Brain microvascular endothelial cell (primary cell): ENCODE measurements at regions not wholly inside any gene's neighbourhood (a gene's known extent, or its start where the extent isn't known, plus 50 kb on each side); places are given as distances from the start of the nearest gene placed in this dataset.
"Not testable (repeated sequence)": the region's sequence is repeated elsewhere in the genome, so short reads cannot be mapped to it uniquely, and the experiment has no call there.

Experiments used
- DNase-seq: peaks from one replicate; pipeline ENCODE4 v3.0.0-alpha.2; 2020
- H3K27ac ChIP-seq: fragments of 250-450 bp; sonication (Bioruptor Pico); 2 replicates; pipeline ENCODE4 v1.5.1; 2020; ENCODE audit warnings: mild to moderate bottlenecking, moderate library complexity
- H3K27me3 ChIP-seq: fragments of 250-450 bp; sonication (Bioruptor Pico); replicated peaks from 2 replicates; pipeline ENCODE4 v1.5.1; 2020; ENCODE audit warnings: mild to moderate bottlenecking
- H3K36me3 ChIP-seq: fragments of 250-450 bp; sonication (Bioruptor Pico); replicated peaks from 2 replicates; pipeline ENCODE4 v1.5.1; 2020; ENCODE audit warnings: mild to moderate bottlenecking
- H3K4me3 ChIP-seq: 2 replicates; pipeline ENCODE4 v1.5.1; 2011; ENCODE audit warnings: low read depth, mild to moderate bottlenecking, control low read depth, low read length, moderate library complexity
- in situ Hi-C: cut with HindIII; loops from 2 replicates; pipeline ENCODE4 v1.10.0; 2017; ENCODE audit warnings: low sequenced_read_pairs, low pct_ligation_motif_present
- TF ChIP-seq, protein P1 (sequence below): IDR thresholded peaks from 2 replicates; pipeline ENCODE4 v1.5.1; 2011; ENCODE audit warnings: low read depth, mild to moderate bottlenecking, moderate library complexity, low read length, control low read depth, inconsistent platforms; ENCODE audit errors: missing control alignments

DNA sequence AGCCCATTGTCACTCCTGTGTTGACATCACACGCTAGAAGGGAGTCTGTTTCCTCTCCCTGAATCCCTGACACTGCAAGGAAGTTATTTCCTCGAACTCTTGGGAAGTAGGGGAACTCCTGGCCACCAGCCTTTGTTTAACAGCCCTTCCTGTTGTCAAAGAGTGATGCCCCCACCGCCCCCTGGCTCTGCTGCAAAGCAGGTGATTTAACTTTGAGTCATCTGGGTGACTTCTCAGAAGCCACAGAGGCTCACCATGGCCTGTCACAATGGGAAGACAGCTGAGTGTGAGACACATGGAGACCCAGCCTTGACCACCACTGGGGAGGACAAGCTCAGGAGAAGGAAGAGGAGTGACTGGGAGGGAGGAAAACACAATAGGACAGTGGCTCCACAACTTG, 182.8 kb downstream of the PSMG1 start:
- no peak for DNase-seq
- Histone ChIP-seq H3K4me3 (no peak overlapping the region), H3K27ac (no peak overlapping the region), H3K27me3 (no peaks in the 10 kb centered on the region), H3K36me3 (no peaks in the 10 kb centered on the region)
- in situ Hi-C loops = no loop called here
- TF ChIP-seq, protein P1, sequence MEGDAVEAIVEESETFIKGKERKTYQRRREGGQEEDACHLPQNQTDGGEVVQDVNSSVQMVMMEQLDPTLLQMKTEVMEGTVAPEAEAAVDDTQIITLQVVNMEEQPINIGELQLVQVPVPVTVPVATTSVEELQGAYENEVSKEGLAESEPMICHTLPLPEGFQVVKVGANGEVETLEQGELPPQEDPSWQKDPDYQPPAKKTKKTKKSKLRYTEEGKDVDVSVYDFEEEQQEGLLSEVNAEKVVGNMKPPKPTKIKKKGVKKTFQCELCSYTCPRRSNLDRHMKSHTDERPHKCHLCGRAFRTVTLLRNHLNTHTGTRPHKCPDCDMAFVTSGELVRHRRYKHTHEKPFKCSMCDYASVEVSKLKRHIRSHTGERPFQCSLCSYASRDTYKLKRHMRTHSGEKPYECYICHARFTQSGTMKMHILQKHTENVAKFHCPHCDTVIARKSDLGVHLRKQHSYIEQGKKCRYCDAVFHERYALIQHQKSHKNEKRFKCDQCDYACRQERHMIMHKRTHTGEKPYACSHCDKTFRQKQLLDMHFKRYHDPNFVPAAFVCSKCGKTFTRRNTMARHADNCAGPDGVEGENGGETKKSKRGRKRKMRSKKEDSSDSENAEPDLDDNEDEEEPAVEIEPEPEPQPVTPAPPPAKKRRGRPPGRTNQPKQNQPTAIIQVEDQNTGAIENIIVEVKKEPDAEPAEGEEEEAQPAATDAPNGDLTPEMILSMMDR = no peak

DNA sequence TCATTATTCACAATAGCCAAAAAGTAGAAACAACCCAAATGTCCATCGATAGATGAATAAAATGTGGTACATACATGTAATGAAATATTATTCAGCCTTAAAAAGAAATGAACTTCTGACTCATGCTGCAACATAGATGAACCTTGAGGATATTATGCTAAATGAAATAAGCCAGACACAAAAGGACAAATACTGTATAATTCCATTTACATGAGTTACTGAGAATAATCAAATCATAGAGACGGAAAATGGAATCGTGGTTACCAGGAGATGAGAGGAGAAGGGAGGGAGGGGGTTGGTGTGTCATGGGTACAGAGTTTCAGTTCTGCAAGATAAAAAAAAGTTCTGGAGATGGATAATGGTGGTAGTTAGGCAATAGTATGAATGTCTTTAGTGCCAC, 184.1 kb downstream of the PSMG1 start:
- TF ChIP-seq, protein P1 = no peak
- Histone ChIP-seq H3K4me3 (no peak overlapping the region), H3K27me3 (no peaks in the 10 kb centered on the region), H3K36me3 (no peaks in the 10 kb centered on the region), H3K27ac (no peak overlapping the region)
- no peak for DNase-seq
- in situ Hi-C loops = no loop called here

GRCh38 chr21:38998281-38998680, 185.0 kb downstream of the PSMG1 start:
- H3K4me3 ChIP-seq, H3K36me3 ChIP-seq, DNase-seq, in situ Hi-C loops, H3K27ac ChIP-seq, H3K27me3 ChIP-seq: not testable (repeated sequence)

DNA sequence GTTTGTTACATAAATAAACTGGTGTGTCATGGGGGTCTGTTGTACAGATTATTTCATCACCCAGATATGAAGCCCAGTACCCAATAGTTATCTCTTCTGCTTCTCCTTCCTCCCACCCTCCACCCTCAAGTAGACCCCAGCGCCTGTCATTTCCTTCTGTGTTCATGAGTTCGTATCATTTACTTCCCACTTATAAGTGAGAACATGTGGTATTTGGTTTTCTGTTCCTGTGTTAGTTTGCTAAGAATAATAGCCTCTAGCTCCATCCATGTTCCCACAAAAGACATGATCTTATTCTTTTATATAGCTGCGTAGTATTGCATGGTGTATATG, 185.4 kb downstream of the PSMG1 start:
- in situ Hi-C loops, H3K27me3 ChIP-seq, DNase-seq, H3K4me3 ChIP-seq, H3K27ac ChIP-seq, H3K36me3 ChIP-seq: not testable (repeated sequence)

DNA sequence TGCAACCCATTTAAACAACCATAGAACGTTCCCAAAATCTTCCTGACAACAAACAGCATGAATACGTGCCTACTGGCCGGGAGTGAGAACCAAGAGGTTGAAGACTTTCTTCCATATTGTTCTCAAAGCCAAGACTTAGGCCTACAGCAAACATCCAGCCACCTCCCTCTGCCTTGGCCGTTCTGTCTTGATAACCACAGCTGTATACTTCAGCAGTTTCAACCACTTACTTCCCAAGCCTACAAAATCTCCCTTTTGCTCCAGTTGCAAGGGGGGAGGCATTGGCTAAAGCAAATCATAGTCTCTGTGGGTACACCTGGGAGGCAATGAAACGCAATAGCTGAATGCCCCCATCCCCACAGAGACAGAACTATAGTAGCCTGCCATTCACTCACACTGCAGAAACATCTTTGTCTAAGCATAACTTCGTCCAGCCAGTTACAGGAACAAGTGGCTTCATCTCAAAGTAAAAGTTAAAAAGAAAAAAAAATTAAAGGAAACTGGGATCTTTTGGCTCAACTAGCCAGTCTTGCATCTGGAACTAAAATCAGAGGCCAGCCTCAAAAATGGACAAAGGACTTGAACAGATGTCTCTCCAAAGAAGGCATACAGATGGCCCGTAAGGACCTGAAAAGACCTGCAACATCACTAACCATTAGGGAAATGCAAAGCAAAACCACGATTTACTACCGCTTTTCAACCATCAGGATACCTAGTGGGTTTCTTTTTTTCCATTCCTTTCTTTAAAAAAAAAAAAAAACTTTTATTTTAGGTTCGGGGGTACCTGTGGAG, 186.0 kb downstream of the PSMG1 start:
- DNase-seq = no peak
- Histone ChIP-seq H3K4me3 (no peak overlapping the region), H3K27me3 (no peaks in the 10 kb centered on the region), H3K27ac (no peak overlapping the region), H3K36me3 (no peaks in the 10 kb centered on the region)
- TF ChIP-seq, protein P1 = no peak
- in situ Hi-C loops = no loop called here

DNA sequence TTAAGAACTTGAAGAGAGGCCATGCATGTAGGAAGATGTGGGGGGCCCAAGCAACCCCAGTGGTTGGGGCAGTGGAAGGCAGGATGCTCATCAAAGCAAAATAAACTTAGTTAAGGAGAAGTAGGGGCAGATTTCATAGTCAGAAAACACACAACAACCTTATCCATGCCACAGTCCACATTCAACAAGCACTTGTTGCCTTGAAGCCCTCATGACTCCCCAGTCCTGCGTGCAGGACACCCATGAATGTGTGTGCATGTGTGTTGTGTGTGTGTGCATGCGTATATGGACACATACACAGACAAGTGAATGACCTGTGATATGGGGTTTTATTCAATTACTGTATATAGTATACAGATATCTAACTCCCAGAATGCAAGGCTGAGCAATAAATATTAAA, 186.9 kb downstream of the PSMG1 start:
- no peak for DNase-seq
- Histone ChIP-seq H3K4me3 (no peak overlapping the region), H3K36me3 (no peaks in the 10 kb centered on the region), H3K27me3 (no peaks in the 10 kb centered on the region), H3K27ac (no peak overlapping the region)
- in situ Hi-C loops = no loop called here
- TF ChIP-seq, protein P1 = no peak

- Histone ChIP-seq H3K27me3 (no peaks in the 10 kb centered on the region), H3K27ac (no peak overlapping the region), H3K4me3 (no peak overlapping the region), H3K36me3 (no peaks in the 10 kb centered on the region)
- TF ChIP-seq, protein P1 = no peak
- no peak for DNase-seq
- in situ Hi-C loops = no loop called here
Measured at GRCh38 chr21:38995731-38996130, 187.5 kb downstream of the PSMG1 start.
